ES-I3 (cell line): ENCODE measurements at regions not wholly inside any gene's neighbourhood (a gene's known extent, or its start where the extent isn't known, plus 50 kb on each side); places are given as distances from the start of the nearest gene placed in this dataset.

Experiments used
- H3K36me3 ChIP-seq: 2 replicates; pipeline ENCODE4 v1.6.1; 2013; ENCODE audit warnings: mild to moderate bottlenecking, low read length, control low read depth, moderate library complexity; ENCODE audit not compliant: insufficient read depth
- H3K4me1 ChIP-seq: 2 replicates; pipeline ENCODE4 v1.6.1; 2013; ENCODE audit warnings: mild to moderate bottlenecking, control low read depth, low read length; ENCODE audit not compliant: insufficient read depth
- H3K9ac ChIP-seq: 2 replicates; pipeline ENCODE4 v1.6.1; 2013; ENCODE audit warnings: low read depth, mild to moderate bottlenecking, low read length, moderate library complexity
- H3K9me3 ChIP-seq: 2 replicates; pipeline ENCODE4 v1.6.1; 2013; ENCODE audit warnings: mild to moderate bottlenecking, low read length, moderate library complexity; ENCODE audit not compliant: control insufficient read depth, insufficient read depth

DNA sequence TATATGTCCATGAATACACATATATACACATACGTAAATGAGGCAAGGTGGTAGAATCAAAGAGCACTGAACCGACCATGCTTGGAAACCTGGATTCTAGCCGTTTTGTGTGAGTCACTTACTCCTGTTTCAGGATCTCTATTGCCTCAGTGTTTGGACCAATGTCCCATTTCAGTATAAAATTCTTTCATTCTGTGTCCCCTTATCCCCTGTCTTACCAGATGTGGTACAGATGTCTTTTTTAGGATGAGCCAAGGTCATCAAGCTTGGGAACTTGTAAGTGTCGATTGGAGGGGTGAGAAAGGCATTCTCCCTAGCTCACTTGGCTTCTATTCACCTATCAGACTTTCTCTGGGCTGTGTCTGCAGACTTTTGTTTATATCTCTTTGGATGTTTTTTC lies 139.9 kb upstream of the CHL1 start:
- H3K36me3 ChIP-seq = no peaks in the 10 kb centered on the region
- H3K9me3 ChIP-seq = no peaks in the 10 kb centered on the region
- H3K9ac ChIP-seq = no peak overlapping the region
- H3K4me1 ChIP-seq = no peaks in the 10 kb centered on the region

DNA sequence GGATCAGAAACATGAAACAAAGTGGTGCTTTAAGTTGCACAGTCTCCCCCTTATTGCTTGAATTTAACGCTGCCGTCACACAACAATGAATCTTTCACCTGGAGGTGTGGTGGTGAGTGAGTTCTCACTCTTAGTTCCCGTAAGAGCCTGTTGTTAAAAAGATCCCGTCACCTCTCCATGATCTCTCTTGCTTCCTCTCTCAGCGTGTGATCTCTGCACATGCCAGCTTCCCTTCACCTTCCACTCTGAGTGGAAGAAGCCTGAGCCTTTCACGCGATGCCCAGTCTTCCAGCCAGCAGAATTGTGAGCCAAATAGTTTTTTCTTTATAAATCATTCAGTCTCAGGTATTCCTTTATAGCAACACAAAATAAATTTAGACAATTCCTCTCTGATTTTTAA lies 136.7 kb upstream of the CHL1 start:
- no peaks in the 10 kb centered on the region for H3K4me1 ChIP-seq
- no peaks in the 10 kb centered on the region for H3K9me3 ChIP-seq
- H3K36me3 ChIP-seq = no peaks in the 10 kb centered on the region
- no peak overlapping the region for H3K9ac ChIP-seq

DNA sequence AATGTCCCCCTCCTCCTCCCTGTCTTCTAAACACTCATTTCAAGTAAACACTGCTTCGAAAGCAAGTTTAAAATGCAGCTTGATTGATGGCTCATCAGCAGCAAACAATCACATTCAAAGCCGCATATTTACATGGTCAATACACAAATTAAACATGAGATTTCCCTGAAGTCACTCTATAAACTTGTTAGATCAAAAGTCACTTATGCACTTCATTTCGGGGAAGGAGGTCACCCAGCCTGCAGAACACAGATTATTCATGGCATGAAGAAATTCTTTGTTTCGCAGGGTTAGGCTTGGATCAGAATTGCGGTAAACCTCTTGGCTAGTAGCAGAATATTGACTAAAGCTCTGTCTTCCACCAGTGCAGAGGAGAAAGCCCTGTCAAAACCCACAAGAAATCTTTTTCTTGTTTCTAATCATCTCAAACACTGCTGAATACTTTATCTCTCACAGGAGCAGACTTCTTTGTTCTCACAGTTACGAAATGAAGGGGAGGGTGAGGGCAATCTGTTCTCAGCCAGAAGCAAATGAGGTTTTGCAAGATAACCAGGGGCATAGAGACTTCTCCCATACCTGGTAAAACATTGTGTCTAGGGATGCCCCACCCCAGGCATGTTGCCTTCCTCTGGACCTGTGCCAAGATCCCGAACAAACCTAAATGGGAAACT lies 133.3 kb upstream of the CHL1 start:
- Histone ChIP-seq H3K4me1 (no peaks in the 10 kb centered on the region), H3K9me3 (no peaks in the 10 kb centered on the region), H3K36me3 (no peaks in the 10 kb centered on the region), H3K9ac (no peak overlapping the region)

- H3K9me3 ChIP-seq = no peaks in the 10 kb centered on the region
- no peak overlapping the region for H3K9ac ChIP-seq
- no peaks in the 10 kb centered on the region for H3K36me3 ChIP-seq
- H3K4me1 ChIP-seq = peaks cover 13% of the 10 kb centered on the region
These were observed 126.9 kb upstream of the CHL1 start for GRCh38 chr3:69690-70089.

GRCh38 chr3:72776-73175 lies 123.8 kb upstream of the CHL1 start:
- no peaks in the 10 kb centered on the region for H3K36me3 ChIP-seq
- peaks cover 13% of the 10 kb centered on the region for H3K4me1 ChIP-seq
- H3K9me3 ChIP-seq = no peaks in the 10 kb centered on the region
- no peak overlapping the region for H3K9ac ChIP-seq

DNA sequence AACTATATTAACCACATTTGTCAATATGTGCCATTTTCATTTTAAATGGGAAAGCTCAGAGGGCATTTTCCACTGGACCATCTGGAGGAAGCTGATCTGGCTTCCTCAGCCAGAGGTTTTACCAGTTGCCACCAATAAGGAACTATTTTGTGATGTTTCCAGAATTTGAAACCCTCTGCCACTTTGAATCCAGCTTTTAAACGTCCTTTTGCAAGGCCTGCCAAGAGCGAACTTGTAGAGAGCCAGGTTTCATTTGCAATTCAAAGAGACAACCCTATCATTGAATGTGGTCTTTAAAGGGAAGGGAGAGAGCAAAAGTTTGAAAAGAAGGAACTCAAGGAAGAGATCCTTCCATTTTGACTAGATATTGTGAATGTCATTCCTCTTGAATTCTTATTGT lies 123.3 kb upstream of the CHL1 start:
- Histone ChIP-seq H3K9me3 (no peaks in the 10 kb centered on the region), H3K9ac (no peak overlapping the region), H3K36me3 (no peaks in the 10 kb centered on the region), H3K4me1 (peaks cover 13% of the 10 kb centered on the region)

GRCh38 chr3:74676-75243 lies 121.8 kb upstream of the CHL1 start:
- Histone ChIP-seq H3K9ac (no peak overlapping the region), H3K4me1 (peaks cover 13% of the 10 kb centered on the region), H3K36me3 (no peaks in the 10 kb centered on the region), H3K9me3 (no peaks in the 10 kb centered on the region)

DNA sequence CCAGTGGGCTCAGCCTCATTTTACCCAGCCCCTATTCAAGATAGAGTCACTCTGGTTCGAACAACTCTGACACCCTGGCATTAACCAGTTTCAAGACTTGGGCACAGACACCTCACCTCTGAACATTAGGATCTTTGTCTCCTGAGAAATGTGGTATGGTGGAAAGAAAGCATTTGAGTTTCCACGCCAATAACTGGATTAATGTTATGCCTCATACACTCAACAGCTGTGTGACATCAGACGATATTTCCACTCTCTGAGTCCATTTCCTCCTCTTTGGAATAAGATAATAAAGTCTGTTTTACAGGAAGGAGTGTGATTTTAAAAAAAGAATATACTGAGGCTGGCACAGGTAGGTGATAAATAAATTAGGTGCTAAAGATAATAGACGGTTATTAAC lies 121.3 kb upstream of the CHL1 start:
- H3K9me3 ChIP-seq = no peaks in the 10 kb centered on the region
- no peak overlapping the region for H3K9ac ChIP-seq
- H3K36me3 ChIP-seq = no peaks in the 10 kb centered on the region
- H3K4me1 ChIP-seq = peaks cover 13% of the 10 kb centered on the region

DNA sequence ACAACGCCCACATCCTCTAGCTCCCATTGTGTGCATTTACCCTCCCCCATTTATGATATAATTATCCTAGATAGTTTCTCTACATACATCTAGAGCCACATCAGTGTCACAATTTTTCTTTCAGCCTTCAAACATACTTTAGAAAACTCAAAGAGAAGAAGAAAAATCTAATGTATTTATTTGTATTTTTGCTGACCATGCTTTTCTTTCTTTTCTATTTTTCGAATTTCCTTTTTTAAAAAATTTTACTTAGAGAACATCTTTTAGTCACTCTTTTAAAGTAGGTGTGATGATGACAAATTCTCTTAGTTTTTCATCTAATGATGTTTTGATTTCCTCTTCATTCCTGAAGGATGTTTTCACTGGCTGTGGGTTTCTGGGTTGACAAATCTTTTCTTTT lies 117.0 kb upstream of the CHL1 start:
- no peak overlapping the region for H3K9ac ChIP-seq
- H3K36me3 ChIP-seq = no peaks in the 10 kb centered on the region
- H3K9me3 ChIP-seq = no peaks in the 10 kb centered on the region
- H3K4me1 ChIP-seq = no peaks in the 10 kb centered on the region

- no peaks in the 10 kb centered on the region for H3K36me3 ChIP-seq
- no peaks in the 10 kb centered on the region for H3K4me1 ChIP-seq
- no peaks in the 10 kb centered on the region for H3K9me3 ChIP-seq
- H3K9ac ChIP-seq = no peak overlapping the region
These were observed 114.1 kb upstream of the CHL1 start for GRCh38 chr3:82508-82907.

- Histone ChIP-seq H3K4me1 (no peaks in the 10 kb centered on the region), H3K36me3 (no peaks in the 10 kb centered on the region), H3K9me3 (no peaks in the 10 kb centered on the region), H3K9ac (no peak overlapping the region)
These were observed 113.5 kb upstream of the CHL1 start for GRCh38 chr3:83096-83495.

DNA sequence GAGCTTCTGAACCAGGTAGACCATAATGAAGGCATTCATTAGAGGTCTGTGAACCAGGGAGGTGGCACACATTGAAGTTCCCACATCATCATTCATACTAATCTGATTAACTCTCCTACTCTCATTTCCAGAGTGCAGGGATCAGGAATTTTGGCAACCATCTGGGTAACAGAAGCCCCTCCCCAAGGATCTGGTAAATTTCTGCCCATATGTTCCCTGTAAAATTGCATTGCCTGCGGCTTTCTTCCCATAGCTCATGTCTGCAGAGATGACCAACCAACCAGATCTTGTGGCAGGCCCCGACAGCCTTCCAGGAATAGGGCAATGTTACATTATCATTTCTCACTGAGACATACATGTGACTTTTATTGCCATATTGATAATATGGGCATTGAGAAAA lies 111.4 kb upstream of the CHL1 start:
- Histone ChIP-seq H3K4me1 (no peaks in the 10 kb centered on the region), H3K9me3 (no peaks in the 10 kb centered on the region), H3K9ac (no peak overlapping the region), H3K36me3 (no peaks in the 10 kb centered on the region)

DNA sequence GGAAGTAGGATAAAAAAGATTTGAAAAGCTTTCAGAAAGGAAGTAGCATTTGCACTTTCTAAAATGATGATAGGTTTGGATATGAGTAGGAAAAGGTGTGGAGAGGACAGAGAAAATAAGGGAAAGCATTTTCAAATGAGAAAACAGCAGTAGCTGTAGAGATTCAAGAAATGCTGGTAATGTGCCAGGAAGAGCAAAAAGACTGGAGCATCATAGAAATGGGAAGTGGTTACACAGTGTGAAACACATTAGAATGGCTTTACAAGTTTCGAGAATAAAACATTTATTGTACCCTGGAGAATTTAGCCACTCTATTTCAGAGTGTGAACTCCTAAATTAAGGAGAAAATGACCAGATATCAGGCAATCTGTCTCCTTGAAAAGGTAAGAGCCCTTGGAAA lies 108.3 kb upstream of the CHL1 start:
- no peaks in the 10 kb centered on the region for H3K9me3 ChIP-seq
- no peaks in the 10 kb centered on the region for H3K4me1 ChIP-seq
- H3K9ac ChIP-seq = no peak overlapping the region
- no peaks in the 10 kb centered on the region for H3K36me3 ChIP-seq

DNA sequence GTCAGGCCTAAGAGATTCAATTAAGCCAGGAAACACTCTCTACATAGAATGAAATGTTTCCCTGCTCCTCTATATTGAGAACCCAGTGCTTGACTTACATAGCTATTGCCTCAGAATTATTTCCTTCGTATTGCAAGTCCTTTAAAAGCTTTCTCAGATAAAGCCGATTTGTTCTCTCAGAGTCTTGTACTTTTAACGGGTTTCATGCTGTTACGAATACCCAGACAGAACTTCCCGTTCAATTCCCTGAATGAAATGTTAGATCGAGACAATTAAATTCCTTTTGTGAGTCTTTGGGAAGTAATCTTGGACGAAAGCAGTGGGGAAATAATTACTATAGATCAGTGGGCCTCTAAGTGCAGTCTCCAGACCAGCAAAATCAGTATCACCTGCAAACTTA lies 102.8 kb upstream of the CHL1 start:
- Histone ChIP-seq H3K36me3 (no peaks in the 10 kb centered on the region), H3K4me1 (peaks cover 5% of the 10 kb centered on the region; the same call in 1 of the 2 replicates), H3K9ac (no peak overlapping the region), H3K9me3 (no peaks in the 10 kb centered on the region)

GRCh38 chr3:96259-96658 lies 100.3 kb upstream of the CHL1 start:
- Histone ChIP-seq H3K9me3 (no peaks in the 10 kb centered on the region), H3K9ac (no peak overlapping the region), H3K4me1 (peaks cover 9% of the 10 kb centered on the region; the same call in 1 of the 2 replicates), H3K36me3 (no peaks in the 10 kb centered on the region)
